OCI-LY7 (cell line): ENCODE measurements at regions not wholly inside any gene's neighbourhood (a gene's known extent, or its start where the extent isn't known, plus 50 kb on each side); places are given as distances from the start of the nearest gene placed in this dataset.

Source experiments
- CTCF ChIP-seq: fragments of 200-600 bp; sonication (generic); conservative IDR thresholded peaks from 2 replicates; pipeline ENCODE4 v1.5.1; 2014; ENCODE audit warnings: mild to moderate bottlenecking, antibody characterized with exemption, low read length, moderate library complexity, mixed read lengths
- EZH2phosphoT487 ChIP-seq: fragments of 200-600 bp; sonication (generic); IDR thresholded peaks from 2 replicates; pipeline ENCODE4 v1.6.1; 2018; ENCODE audit warnings: low read depth, borderline replicate concordance, mild to moderate bottlenecking, mixed run types, antibody characterized with exemption, low read length, moderate library complexity, mixed read lengths

GRCh38 chr1:185458670-185459069 is 141.6 kb upstream of the IVNS1ABP start:
- TF ChIP-seq CTCF = no peak
- TF ChIP-seq EZH2phosphoT487 = no peak
